Ovary (tissue), 7 donors: ENCODE measurements at regions not wholly inside any gene's neighbourhood (a gene's known extent, or its start where the extent isn't known, plus 50 kb on each side); places are given as distances from the start of the nearest gene placed in this dataset.

ENCODE experiments used
- DNase-seq, 5 donors: peaks; one replicate each; pipeline ENCODE4 v3.0.0-alpha.2; 2019 to 2020
- H3K27ac ChIP-seq, 2 donors: fragments of 200-600 bp; one replicate each; pipeline versions ENCODE4 v1.5.1 to v1.8.0; 2019 to 2022
- H3K27me3 ChIP-seq: fragments of 200-600 bp; one replicate; pipeline ENCODE4 v1.8.0; 2022
- H3K36me3 ChIP-seq: fragments of 200-600 bp; sonication (generic); one replicate; pipeline ENCODE4 v1.5.1; 2019
- H3K4me1 ChIP-seq: one replicate; pipeline ENCODE4 v1.8.1; 2013; ENCODE audit warnings: mild to moderate bottlenecking, moderate library complexity; ENCODE audit not compliant: insufficient read depth
- H3K4me3 ChIP-seq: fragments of 200-600 bp; sonication (generic); one replicate; pipeline ENCODE4 v1.5.1; 2017
- H3K9me3 ChIP-seq, 2 donors: fragments of 200-600 bp in 1 of 2; sonication (generic) in 1 of 2; one replicate each; pipeline versions ENCODE4 v1.5.1 to v1.8.1; 2013 to 2019; ENCODE audit warnings: mild to moderate bottlenecking in 1 of 2, moderate library complexity in 1 of 2
- CTCF ChIP-seq, 3 donors: fragments of 450-650 bp in 2 of 3; fragments of 200-600 bp in 1 of 3; IDR thresholded peaks; one replicate each; pipeline versions ENCODE4 v1.5.1 to v1.8.0; 2016 to 2022; ENCODE audit warnings: antibody characterized with exemption in 3 of 3, mild to moderate bottlenecking in 1 of 3
- EP300 ChIP-seq: sonication (generic); formaldehyde crosslinking; IDR thresholded peaks from one replicate; pipeline ENCODE4 v1.6.1; 2017; ENCODE audit warnings: antibody characterized with exemption
- POLR2A ChIP-seq: fragments of 450-650 bp; IDR thresholded peaks from one replicate; pipeline ENCODE4 v1.6.1; 2017; ENCODE audit warnings: antibody characterized with exemption, mild to moderate bottlenecking, moderate library complexity
- WGBS, 3 donors: extraction: QIAGEN DNeasy Blood & Tissue Kit in 1 of 3; methylation state at CpG; one replicate each; pipeline versions ENCODE4 v1.1.5 to v1.1.7; 2013 to 2017; 5-methylcytosine and 5-hydroxymethylcytosine counted together
- intact Hi-C, 4 donors: fragments of 100-400 bp; cut with DNase I; formaldehyde crosslinking; loops; one replicate each; pipeline versions ENCODE4 v1.11.0 to v1.15.1; 2022 to 2023
- donor health status: DM: no; HTN: no; CAD: no; lungs with moderate emphysema.
- donor health status: DM: no; HTN: no; CAD: no.
- donor health status: Bipolar disorder and iron deficiency.
- donor health status: DM: no; HTN: no; CAD: no.
- donor health status: DM: yes; HTN: yes; CAD: no.

GRCh38 chr9:135271425-135271824 lies 184.0 kb downstream of the OLFM1 start:
- Histone ChIP-seq H3K27ac (no peak overlapping the region), H3K9me3 (no peaks in the 10 kb centered on the region), H3K4me1 (no peaks in the 10 kb centered on the region), H3K4me3 (no peak overlapping the region), H3K36me3 (no peaks in the 10 kb centered on the region), H3K27me3 (no peaks in the 10 kb centered on the region)
- 81 to 87% (median 82%) methylated on average over 19 of the region's 19 CpGs for WGBS, 3 donors
- intact Hi-C loops = no loop called here
- no peak for TF ChIP-seq POLR2A
- DNase-seq = no peak

- H3K4me3 ChIP-seq = no peak overlapping the region
- H3K9me3 ChIP-seq = no peaks in the 10 kb centered on the region
- no peak for DNase-seq
- H3K27me3 ChIP-seq = no peaks in the 10 kb centered on the region
- H3K36me3 ChIP-seq = no peaks in the 10 kb centered on the region
- TF ChIP-seq EP300 (no peak), POLR2A (no peak), CTCF (IDR thresholded peaks at IDR 0.05) (no peak)
- intact Hi-C loops = no loop called here
- no peak overlapping the region for H3K27ac ChIP-seq
- 31 to 37% (median 33%) methylated on average over 10 of the region's 10 CpGs for WGBS, 3 donors
- H3K4me1 ChIP-seq = no peaks in the 10 kb centered on the region
These were observed 185.1 kb downstream of the OLFM1 start for GRCh38 chr9:135272608-135273007.

GRCh38 chr9:135273008-135273407 lies 185.5 kb downstream of the OLFM1 start:
- no peaks in the 10 kb centered on the region for H3K27me3 ChIP-seq
- no peak overlapping the region for H3K27ac ChIP-seq
- H3K4me3 ChIP-seq = no peak overlapping the region
- H3K36me3 ChIP-seq = no peaks in the 10 kb centered on the region
- WGBS, 3 donors = 13 to 26% (median 23%) methylated on average over 7 of the region's 7 CpGs
- H3K4me1 ChIP-seq = no peaks in the 10 kb centered on the region
- no peak for DNase-seq
- H3K9me3 ChIP-seq = no peaks in the 10 kb centered on the region
- intact Hi-C loops = no loop called here
- TF ChIP-seq CTCF (IDR thresholded peaks at IDR 0.05) (no peak), EP300 (no peak), POLR2A (no peak)

- no peak for DNase-seq
- no peak overlapping the region for H3K4me3 ChIP-seq
- no peak overlapping the region for H3K27ac ChIP-seq
- H3K9me3 ChIP-seq = no peaks in the 10 kb centered on the region
- intact Hi-C loops = no loop called here
- H3K27me3 ChIP-seq = no peaks in the 10 kb centered on the region
- TF ChIP-seq EP300 (no peak), POLR2A (no peak), CTCF (IDR thresholded peaks at IDR 0.05) (no peak)
- no peaks in the 10 kb centered on the region for H3K4me1 ChIP-seq
- WGBS, 3 donors = 63 to 70% (median 65%) methylated on average over 7 of the region's 7 CpGs
- H3K36me3 ChIP-seq = no peaks in the 10 kb centered on the region
These were observed 187.7 kb downstream of the OLFM1 start for GRCh38 chr9:135275163-135275562.

- 85 to 88% (median 87%) methylated on average over 20 of the region's 20 CpGs for WGBS, 3 donors
- intact Hi-C loops = no loop called here
- TF ChIP-seq EP300 (no peak), CTCF (IDR thresholded peaks at IDR 0.05) (no peak), POLR2A (no peak)
- no peaks in the 10 kb centered on the region for H3K9me3 ChIP-seq
- H3K36me3 ChIP-seq = no peaks in the 10 kb centered on the region
- no peak overlapping the region for H3K4me3 ChIP-seq
- H3K4me1 ChIP-seq = no peaks in the 10 kb centered on the region
- no peaks in the 10 kb centered on the region for H3K27me3 ChIP-seq
- H3K27ac ChIP-seq = no peak overlapping the region
- no peak for DNase-seq
These were observed 188.3 kb downstream of the OLFM1 start for GRCh38 chr9:135275571-135276289.
